Right lung (tissue), 2 donors: ENCODE measurements at regions not wholly inside any gene's neighbourhood (a gene's known extent, or its start where the extent isn't known, plus 50 kb on each side); places are given as distances from the start of the nearest gene placed in this dataset.
"Not testable (repeated sequence)": the region's sequence is repeated elsewhere in the genome, so short reads cannot be mapped to it uniquely, and the experiment has no call there.

Experiments used
- DNase-seq, 2 donors: peaks; one replicate each; pipeline ENCODE4 v3.0.0-alpha.2; 2013

- no peak for DNase-seq
These were observed 258.8 kb upstream of the IRS2 start for GRCh38 chr13:110045202-110045601.

DNA sequence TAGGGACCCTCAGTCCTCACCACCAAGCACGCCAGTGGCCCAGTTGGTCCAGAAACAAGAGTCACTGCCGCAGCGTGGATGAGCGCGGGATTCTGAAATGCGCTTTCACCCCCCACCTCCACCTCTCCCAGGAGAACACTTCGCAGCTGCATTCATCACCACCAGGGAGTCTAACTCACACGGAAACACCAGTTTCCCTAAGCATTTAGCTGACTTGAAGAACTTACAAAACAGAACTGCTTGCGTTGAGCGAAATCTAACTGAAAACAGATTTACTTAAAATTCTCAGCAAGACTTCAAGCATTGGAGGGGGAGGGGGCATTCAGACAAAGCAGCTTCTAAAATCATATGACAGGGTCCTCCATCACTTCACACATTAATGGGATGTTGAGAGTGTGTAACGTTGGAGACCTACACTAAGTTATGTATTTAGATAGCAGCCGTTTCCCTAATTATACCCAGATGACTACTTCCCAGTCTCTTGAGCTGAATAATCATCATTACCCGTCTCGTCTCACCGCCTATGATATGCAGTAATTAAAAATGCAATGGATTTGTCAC lies 258.2 kb upstream of the IRS2 start:
- no peak for DNase-seq

- no peak for DNase-seq
These were observed 256.0 kb upstream of the IRS2 start for GRCh38 chr13:110042253-110042950.

DNA sequence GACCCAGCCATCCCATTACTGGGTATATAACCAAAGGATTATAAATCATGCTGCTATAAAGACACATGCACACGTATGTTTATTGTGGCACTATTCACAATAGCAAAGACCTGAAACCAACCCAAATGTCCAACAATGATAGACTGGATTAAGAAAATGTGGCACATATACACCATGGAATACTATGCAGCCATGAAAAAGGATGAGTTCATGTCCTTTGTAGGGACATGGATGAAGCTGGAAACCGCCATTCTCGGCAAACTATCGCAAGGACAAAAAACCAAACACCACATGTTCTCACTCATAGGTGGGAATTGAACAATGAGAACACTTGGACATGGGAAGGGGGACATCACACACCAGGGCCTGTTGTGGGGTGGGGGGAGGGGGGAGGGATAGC lies 255.3 kb upstream of the IRS2 start:
- not testable (repeated sequence) for DNase-seq

GRCh38 chr13:110037925-110038573 lies 251.7 kb upstream of the IRS2 start:
- no peak for DNase-seq

- DNase-seq: no peak
These were observed 249.7 kb upstream of the IRS2 start for GRCh38 chr13:110036060-110036459.

GRCh38 chr13:110034031-110034549 lies 247.7 kb upstream of the IRS2 start:
- no peak for DNase-seq

- DNase-seq: no peak
These were observed 246.6 kb upstream of the IRS2 start for GRCh38 chr13:110032969-110033368.

GRCh38 chr13:110030394-110030928 lies 244.1 kb upstream of the IRS2 start:
- DNase-seq: no peak

- no peak for DNase-seq
These were observed 242.6 kb upstream of the IRS2 start for GRCh38 chr13:110028838-110029621.

DNA sequence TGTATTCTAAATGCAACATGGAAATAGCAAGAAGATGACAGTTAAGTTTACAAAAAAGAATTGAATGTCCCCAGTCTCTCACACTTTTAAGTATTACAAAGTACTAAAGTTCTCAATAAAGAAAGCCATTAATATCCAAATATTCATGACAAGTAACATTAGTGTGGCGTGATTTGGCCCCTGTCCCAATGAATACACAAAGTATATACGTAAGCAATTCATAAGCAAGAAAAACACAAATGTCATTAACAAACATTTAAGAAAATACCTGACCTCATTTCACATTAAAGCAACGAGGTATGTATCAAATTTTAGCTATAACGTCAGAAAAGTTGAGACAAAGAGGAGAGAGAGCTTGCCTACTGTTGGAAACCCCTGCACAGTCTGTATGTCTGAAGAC lies 241.9 kb upstream of the IRS2 start:
- DNase-seq: no peak

DNA sequence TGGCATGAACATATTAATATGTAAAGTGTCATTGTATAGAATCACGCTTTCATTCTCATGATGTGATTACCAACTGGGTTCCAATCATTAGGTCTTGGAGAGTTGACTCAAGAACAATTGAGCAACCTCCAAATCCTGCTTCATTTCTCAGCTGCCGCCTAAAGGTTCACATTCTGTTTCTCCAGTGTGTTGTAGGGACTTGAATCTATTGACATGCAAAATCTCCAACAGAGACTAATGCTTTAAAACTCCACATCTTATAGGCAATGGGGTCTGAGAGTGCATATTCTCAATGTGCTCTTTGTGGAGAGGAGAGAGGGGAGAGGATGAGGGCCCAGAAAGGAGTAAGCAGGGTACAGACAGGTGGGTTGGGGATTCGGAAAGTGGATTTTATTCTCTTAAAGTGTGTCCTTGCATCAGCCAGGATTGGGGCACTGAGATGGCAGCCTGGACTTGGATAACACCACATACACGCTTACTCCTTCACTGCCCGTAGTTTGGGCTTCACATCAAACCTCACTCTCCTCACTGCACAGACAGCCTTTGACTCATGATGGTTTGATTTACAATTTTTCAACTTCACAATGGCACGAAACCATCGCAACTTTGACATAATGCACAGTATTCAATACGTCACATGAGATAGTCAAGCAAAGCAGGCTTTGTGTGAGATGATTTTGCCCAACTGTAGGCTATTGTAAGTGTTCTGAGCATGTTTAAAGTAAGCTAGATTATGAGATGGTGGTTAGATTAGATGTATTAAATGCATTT lies 241.3 kb upstream of the IRS2 start:
- no peak for DNase-seq

DNA sequence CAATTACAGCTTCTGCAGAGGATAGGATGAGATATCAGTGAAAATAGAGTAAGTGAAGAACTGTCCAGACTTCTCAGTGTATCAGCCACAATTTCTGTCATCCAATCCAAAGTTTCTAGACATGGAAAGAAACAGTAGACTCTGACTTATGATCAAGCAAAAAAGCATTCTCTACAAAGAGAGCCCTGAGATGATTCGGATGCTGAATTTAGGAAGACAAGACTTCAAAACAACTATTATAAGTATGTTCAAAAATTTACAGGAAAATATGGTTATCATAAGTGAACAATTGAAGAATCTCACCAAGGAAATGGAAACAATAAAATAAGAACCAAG lies 238.2 kb upstream of the IRS2 start:
- DNase-seq: no peak

DNA sequence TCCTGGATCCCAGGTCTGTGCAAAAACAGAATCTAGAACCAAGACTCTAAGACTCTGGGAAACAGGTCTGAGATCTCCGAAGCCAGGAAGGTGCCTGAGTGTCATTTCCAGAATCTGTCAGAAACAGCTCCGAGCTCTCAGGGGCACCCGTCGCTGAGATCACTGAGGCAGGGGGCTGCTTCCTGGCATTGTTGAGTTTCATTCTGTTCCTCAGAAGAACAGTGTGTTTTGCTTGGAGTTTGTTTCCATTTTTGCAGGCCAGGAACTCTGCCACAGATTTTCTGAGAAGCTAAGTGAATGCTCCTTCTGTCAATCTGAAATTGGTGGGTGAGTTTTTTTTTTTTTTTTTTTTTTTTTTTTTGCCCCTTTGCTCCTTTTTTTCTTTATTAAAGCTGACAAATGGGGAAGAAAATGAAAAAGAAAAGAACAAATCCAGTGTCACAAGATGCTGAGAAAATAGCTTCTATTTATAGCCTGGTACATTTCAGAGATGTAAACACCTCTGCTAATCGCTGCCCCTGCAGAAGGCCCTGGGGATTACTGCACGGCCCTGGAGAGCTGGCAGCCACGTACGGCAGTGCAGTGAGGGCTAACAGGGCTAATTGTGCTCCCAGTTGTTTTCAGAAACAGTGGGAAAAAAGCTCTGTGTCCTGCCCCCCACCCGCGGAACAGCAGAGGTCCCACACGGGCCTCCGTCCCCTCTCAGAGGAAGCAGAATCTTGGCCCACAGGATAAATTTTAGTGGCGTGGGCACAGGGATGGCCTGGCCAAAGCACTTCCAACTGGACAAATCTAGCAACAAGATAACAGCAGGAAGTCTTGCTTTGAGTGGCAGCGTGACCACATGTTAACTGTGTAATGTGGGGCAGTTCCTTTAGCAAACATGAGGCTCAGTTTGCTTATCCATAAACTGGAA lies 237.6 kb upstream of the IRS2 start:
- DNase-seq: no peak

- DNase-seq: no peak
These were observed 231.6 kb upstream of the IRS2 start for GRCh38 chr13:110018009-110018408.

GRCh38 chr13:110017379-110017778 lies 231.0 kb upstream of the IRS2 start:
- no peak for DNase-seq

- no peak for DNase-seq
These were observed 228.9 kb upstream of the IRS2 start for GRCh38 chr13:110015253-110015652.

DNA sequence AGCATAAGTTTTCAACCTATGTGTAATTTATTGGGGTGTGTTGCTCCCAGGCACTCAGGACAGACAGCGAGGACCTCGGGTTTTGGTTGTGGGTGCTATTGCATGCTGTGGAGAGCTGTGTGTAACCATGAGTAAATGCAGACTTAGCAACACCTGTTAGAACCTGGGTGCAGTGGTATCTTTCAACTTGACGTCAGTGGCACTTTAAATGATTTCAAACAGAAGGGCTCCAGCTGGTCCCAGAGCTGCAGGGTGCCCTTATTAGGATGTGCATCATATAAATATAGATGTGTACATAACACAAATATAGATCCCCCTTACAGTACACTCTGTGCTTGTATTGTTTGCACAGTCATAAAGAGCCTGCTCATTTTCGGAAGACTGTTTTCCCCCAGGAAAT lies 228.3 kb upstream of the IRS2 start:
- no peak for DNase-seq

GRCh38 chr13:110012102-110012739 lies 225.8 kb upstream of the IRS2 start:
- DNase-seq: no peak
